ENCODE measurements at regions not wholly inside any gene's neighbourhood (a gene's known extent, or its start where the extent isn't known, plus 50 kb on each side); places are given as distances from the start of the nearest gene placed in this dataset.

DNA sequence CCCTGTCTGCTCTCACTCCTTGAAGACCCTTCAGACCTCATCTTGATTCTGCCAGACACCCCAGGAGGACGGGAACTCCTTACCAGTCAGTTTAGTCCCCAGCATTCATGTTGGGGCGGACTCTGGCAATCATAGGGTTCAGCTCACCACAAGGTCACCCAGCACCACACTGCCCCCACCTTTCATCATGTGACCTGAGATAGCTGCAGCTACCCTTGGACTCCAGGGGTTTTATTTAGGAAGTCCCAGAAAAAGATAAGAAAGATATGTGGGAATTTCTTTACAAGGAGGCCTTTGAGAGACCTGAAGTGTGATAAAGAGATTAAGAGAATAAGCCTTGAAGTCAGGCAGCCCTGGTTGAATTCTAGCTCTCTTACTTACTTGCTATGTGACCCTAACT, 59.8 kb upstream of the NLK start:
- Histone ChIP-seq H3K27ac (ENCODE audit: insufficient read depth, low read length) (no peak overlapping the region), H3K79me2 (ENCODE audit: control insufficient read depth, insufficient read depth, low read length) (no peaks in the 10 kb centered on the region), H3K4me1 (ENCODE audit: control insufficient read depth, extremely low read depth, insufficient read depth, low read length) (no peaks in the 10 kb centered on the region), H2AFZ (ENCODE audit: low read length) (no peak overlapping the region), H3K36me3 (ENCODE audit: control insufficient read depth, insufficient read depth, low read length) (no peaks in the 10 kb centered on the region), H3K9me3 (ENCODE audit: control insufficient read depth, insufficient read depth, low read depth, low read length) (no peaks in the 10 kb centered on the region), H3K4me3 (replicated peaks in 1 of 4; ENCODE audit: control extremely low read depth in 1 of 4, insufficient read depth in 1 of 4, low read depth in 3 of 4, low read length in 4 of 4) (no peak overlapping the region), H3K27me3 (ENCODE audit: control insufficient read depth, insufficient read depth, low read length) (no peaks in the 10 kb centered on the region), H3K9ac (ENCODE audit: insufficient read depth, low read length) (no peak overlapping the region), H4K20me1 (ENCODE audit: control insufficient read depth, extremely low read depth, insufficient read depth, low read length) (no peaks in the 10 kb centered on the region), H3K4me2 (ENCODE audit: extremely low read depth, insufficient read depth, low read length) (no peak overlapping the region)
- TF ChIP-seq EZH2 (IDR thresholded peaks at IDR 0.05; ENCODE audit: low read length, missing control alignments) = no peak
- TF ChIP-seq, protein P1, sequence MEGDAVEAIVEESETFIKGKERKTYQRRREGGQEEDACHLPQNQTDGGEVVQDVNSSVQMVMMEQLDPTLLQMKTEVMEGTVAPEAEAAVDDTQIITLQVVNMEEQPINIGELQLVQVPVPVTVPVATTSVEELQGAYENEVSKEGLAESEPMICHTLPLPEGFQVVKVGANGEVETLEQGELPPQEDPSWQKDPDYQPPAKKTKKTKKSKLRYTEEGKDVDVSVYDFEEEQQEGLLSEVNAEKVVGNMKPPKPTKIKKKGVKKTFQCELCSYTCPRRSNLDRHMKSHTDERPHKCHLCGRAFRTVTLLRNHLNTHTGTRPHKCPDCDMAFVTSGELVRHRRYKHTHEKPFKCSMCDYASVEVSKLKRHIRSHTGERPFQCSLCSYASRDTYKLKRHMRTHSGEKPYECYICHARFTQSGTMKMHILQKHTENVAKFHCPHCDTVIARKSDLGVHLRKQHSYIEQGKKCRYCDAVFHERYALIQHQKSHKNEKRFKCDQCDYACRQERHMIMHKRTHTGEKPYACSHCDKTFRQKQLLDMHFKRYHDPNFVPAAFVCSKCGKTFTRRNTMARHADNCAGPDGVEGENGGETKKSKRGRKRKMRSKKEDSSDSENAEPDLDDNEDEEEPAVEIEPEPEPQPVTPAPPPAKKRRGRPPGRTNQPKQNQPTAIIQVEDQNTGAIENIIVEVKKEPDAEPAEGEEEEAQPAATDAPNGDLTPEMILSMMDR (conservative IDR thresholded peaks at IDR 0.05 in 1 of 2, IDR thresholded peaks at IDR 0.05 in 1 of 2; ENCODE audit: low read depth in 1 of 2, low read length in 2 of 2) = no peak
- no peak for DNase-seq (ENCODE audit: low read depth in 2 of 2)

DNA sequence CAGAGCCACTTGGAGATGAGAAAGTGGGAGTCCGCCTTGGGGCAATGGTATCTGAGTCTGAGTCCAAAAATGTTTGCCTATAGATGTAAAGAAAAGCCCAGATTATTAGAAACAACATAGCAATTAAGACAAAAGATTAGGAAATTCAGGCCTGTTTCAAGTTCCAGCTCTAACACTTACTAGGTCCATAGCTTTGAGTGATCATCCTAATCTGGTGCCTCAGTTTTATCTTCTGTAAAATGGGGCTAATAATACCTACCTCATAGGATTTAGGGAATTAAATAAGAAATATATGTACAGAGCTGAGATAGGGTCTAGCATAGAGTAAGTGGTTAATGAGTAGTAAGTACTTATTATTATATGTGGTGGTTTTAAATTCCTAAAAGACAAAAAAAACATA, 58.6 kb upstream of the NLK start:
- Histone ChIP-seq H3K4me1 (ENCODE audit: control insufficient read depth, extremely low read depth, insufficient read depth, low read length) (no peaks in the 10 kb centered on the region), H2AFZ (ENCODE audit: low read length) (no peak overlapping the region), H3K9me3 (ENCODE audit: control insufficient read depth, insufficient read depth, low read depth, low read length) (no peaks in the 10 kb centered on the region), H3K79me2 (ENCODE audit: control insufficient read depth, insufficient read depth, low read length) (no peaks in the 10 kb centered on the region), H3K4me3 (replicated peaks in 1 of 4; ENCODE audit: control extremely low read depth in 1 of 4, insufficient read depth in 1 of 4, low read depth in 3 of 4, low read length in 4 of 4) (no peak overlapping the region), H3K4me2 (ENCODE audit: extremely low read depth, insufficient read depth, low read length) (no peak overlapping the region), H3K27ac (ENCODE audit: insufficient read depth, low read length) (no peak overlapping the region), H3K36me3 (ENCODE audit: control insufficient read depth, insufficient read depth, low read length) (no peaks in the 10 kb centered on the region), H3K9ac (ENCODE audit: insufficient read depth, low read length) (no peak overlapping the region), H4K20me1 (ENCODE audit: control insufficient read depth, extremely low read depth, insufficient read depth, low read length) (no peaks in the 10 kb centered on the region), H3K27me3 (ENCODE audit: control insufficient read depth, insufficient read depth, low read length) (no peaks in the 10 kb centered on the region)
- DNase-seq (ENCODE audit: low read depth in 2 of 2) = no peak
- TF ChIP-seq, protein P1 (conservative IDR thresholded peaks at IDR 0.05 in 1 of 2, IDR thresholded peaks at IDR 0.05 in 1 of 2; ENCODE audit: low read depth in 1 of 2, low read length in 2 of 2) = no peak
- no peak for TF ChIP-seq EZH2 (IDR thresholded peaks at IDR 0.05; ENCODE audit: low read length, missing control alignments)

DNA sequence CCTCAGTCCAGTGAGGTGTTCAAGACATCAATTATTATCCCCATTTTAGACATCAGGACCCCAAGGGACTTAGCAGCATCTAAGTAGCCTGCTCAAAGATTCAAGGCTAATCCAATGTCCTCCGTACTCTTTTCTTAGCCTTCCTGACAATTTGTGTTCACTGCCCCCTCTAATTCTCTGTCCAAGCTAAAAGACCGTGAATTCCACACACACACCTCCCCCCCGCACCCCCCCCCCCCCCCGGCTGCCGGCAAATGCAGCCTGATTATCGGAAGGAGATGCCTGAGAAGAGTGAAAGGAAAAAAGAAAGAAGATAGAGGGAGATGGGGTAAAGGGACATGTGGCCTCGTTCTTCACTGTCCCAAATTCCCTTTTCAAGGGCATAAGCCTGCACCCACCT, 58.1 kb upstream of the NLK start:
- Histone ChIP-seq H3K27ac (ENCODE audit: insufficient read depth, low read length) (no peak overlapping the region), H3K4me2 (ENCODE audit: extremely low read depth, insufficient read depth, low read length) (no peak overlapping the region), H4K20me1 (ENCODE audit: control insufficient read depth, extremely low read depth, insufficient read depth, low read length) (no peaks in the 10 kb centered on the region), H3K4me1 (ENCODE audit: control insufficient read depth, extremely low read depth, insufficient read depth, low read length) (no peaks in the 10 kb centered on the region), H3K27me3 (ENCODE audit: control insufficient read depth, insufficient read depth, low read length) (no peaks in the 10 kb centered on the region), H3K79me2 (ENCODE audit: control insufficient read depth, insufficient read depth, low read length) (no peaks in the 10 kb centered on the region), H3K4me3 (replicated peaks in 1 of 4; ENCODE audit: control extremely low read depth in 1 of 4, insufficient read depth in 1 of 4, low read depth in 3 of 4, low read length in 4 of 4) (no peak overlapping the region), H3K9me3 (ENCODE audit: control insufficient read depth, insufficient read depth, low read depth, low read length) (no peaks in the 10 kb centered on the region), H2AFZ (ENCODE audit: low read length) (no peak overlapping the region), H3K9ac (ENCODE audit: insufficient read depth, low read length) (no peak overlapping the region), H3K36me3 (ENCODE audit: control insufficient read depth, insufficient read depth, low read length) (no peaks in the 10 kb centered on the region)
- TF ChIP-seq, protein P1 (conservative IDR thresholded peaks at IDR 0.05 in 1 of 2, IDR thresholded peaks at IDR 0.05 in 1 of 2; ENCODE audit: low read depth in 1 of 2, low read length in 2 of 2) = no peak
- no peak for TF ChIP-seq EZH2 (IDR thresholded peaks at IDR 0.05; ENCODE audit: low read length, missing control alignments)
- DNase-seq (ENCODE audit: low read depth in 2 of 2) = no peak
